MCF 10A (cell line): ENCODE measurements at regions not wholly inside any gene's neighbourhood (a gene's known extent, or its start where the extent isn't known, plus 50 kb on each side); places are given as distances from the start of the nearest gene placed in this dataset.

Source experiments
- BruUV-seq: library from RNA; stranded (reverse); fragments of 400-500 nt; replicated peaks from 2 replicates; lab custom pipeline; 2021; lab: Mats Ljungman, UMichigan
- CTCF ChIA-PET: fragments of 300-600 bp; sonication (Branson Sonifier 250); formaldehyde crosslinking; extraction: SDS; loops from one replicate; lab custom pipeline; 2021; ENCODE audit warnings: antibody characterized with exemption, inconsistent platforms; lab: Yijun Ruan, JAX
- POLR2A ChIA-PET: fragments of 300-600, 350-650 bp; sonication (Branson Sonifier 250); formaldehyde crosslinking; extraction: SDS; loops from one replicate; lab custom pipeline; 2020; ENCODE audit warnings: antibody characterized with exemption, inconsistent platforms; lab: Yijun Ruan, JAX
- DNase-seq: peaks from one replicate; pipeline ENCODE4 v3.0.0-alpha.2; 2018; ENCODE audit not compliant: unreplicated experiment
- H3K27ac Mint-ChIP-seq: one replicate; pipeline ENCODE4 v1.8.0; 2022; ENCODE audit warnings: mild to moderate bottlenecking, low read depth, mixed read lengths; ENCODE audit not compliant: unreplicated experiment
- H3K27me3 Mint-ChIP-seq: one replicate; pipeline ENCODE4 v1.8.0; 2022; ENCODE audit warnings: mixed read lengths; ENCODE audit not compliant: insufficient read depth, unreplicated experiment
- H3K36me3 Mint-ChIP-seq: one replicate; pipeline ENCODE4 v1.8.0; 2022; ENCODE audit warnings: mild to moderate bottlenecking, moderate library complexity, mixed read lengths; ENCODE audit not compliant: insufficient read depth, unreplicated experiment
- H3K4me1 Mint-ChIP-seq: one replicate; pipeline ENCODE4 v1.8.0; 2022; ENCODE audit warnings: mixed read lengths; ENCODE audit not compliant: insufficient read depth, unreplicated experiment
- H3K4me3 Mint-ChIP-seq: one replicate; pipeline ENCODE4 v1.8.0; 2022; ENCODE audit warnings: mild to moderate bottlenecking, moderate library complexity, mixed read lengths; ENCODE audit not compliant: unreplicated experiment
- H3K9me3 Mint-ChIP-seq: one replicate; pipeline ENCODE4 v1.8.0; 2022; ENCODE audit warnings: mixed read lengths; ENCODE audit not compliant: unreplicated experiment
- CTCF ChIP-seq: fragments of 200-600 bp; IDR thresholded peaks from one replicate; pipeline ENCODE4 v1.8.0; 2022; ENCODE audit warnings: antibody characterized with exemption, mild to moderate bottlenecking; ENCODE audit not compliant: unreplicated experiment
- intact Hi-C: fragments of 100-400 bp; cut with micrococcal nuclease; formaldehyde crosslinking; loops from 2 replicates; pipeline ENCODE4 v1.14.1; 2022

- Mint-ChIP-seq H3K36me3 (no peaks in the 10 kb centered on the region), H3K27ac (no peak overlapping the region), H3K9me3 (no peaks in the 10 kb centered on the region), H3K4me1 (peaks cover 6% of the 10 kb centered on the region), H3K27me3 (no peaks in the 10 kb centered on the region), H3K4me3 (no peak overlapping the region)
- intact Hi-C loops: no loop called here
- TF ChIP-seq CTCF: no peak
- no peak for DNase-seq
- no TSS peak for BruUV-seq
- ChIA-PET CTCF (no interaction called here), POLR2A (interaction anchor here (0.7 kb wide), 1 partner anchor 1237 kb away, joined by 4 read pairs; no protein-coding TSS in a partner anchor)
Measured at GRCh38 chr10:3419719-3420495, 247.3 kb upstream of the PITRM1 start.

GRCh38 chr10:3418926-3419325 lies 246.3 kb upstream of the PITRM1 start:
- ChIA-PET POLR2A (no interaction called here), CTCF (no interaction called here)
- no peak for TF ChIP-seq CTCF
- Mint-ChIP-seq H3K9me3 (no peaks in the 10 kb centered on the region), H3K36me3 (no peaks in the 10 kb centered on the region), H3K27ac (no peak overlapping the region), H3K4me3 (no peak overlapping the region), H3K4me1 (peaks cover 6% of the 10 kb centered on the region), H3K27me3 (no peaks in the 10 kb centered on the region)
- no TSS peak for BruUV-seq
- no peak for DNase-seq
- intact Hi-C loops: no loop called here

- Mint-ChIP-seq H3K9me3 (no peaks in the 10 kb centered on the region), H3K4me3 (no peak overlapping the region), H3K27me3 (no peaks in the 10 kb centered on the region), H3K27ac (no peak overlapping the region), H3K4me1 (peaks cover 6% of the 10 kb centered on the region), H3K36me3 (no peaks in the 10 kb centered on the region)
- no peak for TF ChIP-seq CTCF
- DNase-seq: no peak
- POLR2A ChIA-PET: no interaction called here
- CTCF ChIA-PET: no interaction called here
- BruUV-seq: no TSS peak
- intact Hi-C loops: no loop called here
Measured at GRCh38 chr10:3418041-3418754, 245.6 kb upstream of the PITRM1 start.

- POLR2A ChIA-PET: no interaction called here
- Mint-ChIP-seq H3K36me3 (no peaks in the 10 kb centered on the region), H3K4me1 (peaks cover 6% of the 10 kb centered on the region), H3K27me3 (no peaks in the 10 kb centered on the region), H3K4me3 (no peak overlapping the region), H3K27ac (no peak overlapping the region), H3K9me3 (no peaks in the 10 kb centered on the region)
- DNase-seq: no peak
- TF ChIP-seq CTCF: no peak
- intact Hi-C loops: no loop called here
- BruUV-seq: no TSS peak
- CTCF ChIA-PET: interaction anchor here (0.7 kb wide), 1 partner anchor 994 kb away, joined by 3 read pairs; no protein-coding TSS in a partner anchor
Measured at GRCh38 chr10:3417096-3417495, 244.5 kb upstream of the PITRM1 start.
